ENCODE measurements at regions not wholly inside any gene's neighbourhood (a gene's known extent, or its start where the extent isn't known, plus 50 kb on each side); places are given as distances from the start of the nearest gene placed in this dataset.

- TF ChIP-seq CTCF (IDR thresholded peaks at IDR 0.05) = no peak
- no peak for TF ChIP-seq SIN3A (IDR thresholded peaks at IDR 0.05; ENCODE audit: borderline replicate concordance, insufficient read depth, low read depth, low read length)
- TF ChIP-seq REST (IDR thresholded peaks at IDR 0.05; ENCODE audit: insufficient read depth in 1 of 2, low read depth in 2 of 2, low read length in 1 of 2) = no peak
These were observed 125.6 kb downstream of the SPATA19 start for GRCh38 chr11:133719532-133720235.

Data from Panc1 (cell line).